ENCODE measurements at regions not wholly inside any gene's neighbourhood (a gene's known extent, or its start where the extent isn't known, plus 50 kb on each side); places are given as distances from the start of the nearest gene placed in this dataset.

DNA sequence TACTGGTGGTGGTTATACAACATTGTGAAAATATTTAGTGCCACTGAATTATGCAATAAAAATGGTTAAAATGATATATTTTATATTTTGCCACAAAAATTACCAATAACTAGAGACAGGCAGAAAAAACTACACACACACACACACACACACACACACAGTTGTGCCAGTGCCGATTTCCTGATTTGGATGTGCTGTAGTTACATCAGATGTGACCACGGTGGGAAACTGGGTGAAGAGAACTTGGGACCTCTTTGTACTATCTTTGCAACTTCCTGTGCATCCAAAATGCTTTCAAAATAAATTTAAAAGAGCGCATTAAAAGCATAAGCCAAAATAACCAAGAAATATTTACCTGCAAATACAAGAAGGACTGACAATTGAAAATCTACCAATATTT is 61.6 kb upstream of the CCBE1 start:
- no peak for DNase-seq

DNA sequence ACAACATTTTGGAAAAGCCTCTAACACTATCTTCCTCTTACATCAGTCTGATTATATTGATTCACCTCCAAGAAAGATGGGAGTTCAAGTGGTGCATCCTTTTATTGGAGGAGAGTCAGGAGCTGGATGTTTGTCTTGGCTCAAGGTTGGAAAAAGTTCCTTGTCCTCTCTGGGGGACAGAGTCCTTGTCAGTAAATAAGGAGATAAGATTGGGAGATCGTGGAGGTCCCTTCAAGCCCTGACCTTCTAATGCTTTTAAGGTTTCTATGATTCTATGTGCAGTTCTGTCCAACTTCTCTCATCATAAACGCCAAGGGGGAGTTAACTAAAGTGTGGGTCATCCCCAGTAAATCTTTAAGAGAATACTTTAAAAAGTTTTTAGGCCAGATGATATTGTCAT is 60.9 kb upstream of the CCBE1 start:
- no peak for DNase-seq

DNA sequence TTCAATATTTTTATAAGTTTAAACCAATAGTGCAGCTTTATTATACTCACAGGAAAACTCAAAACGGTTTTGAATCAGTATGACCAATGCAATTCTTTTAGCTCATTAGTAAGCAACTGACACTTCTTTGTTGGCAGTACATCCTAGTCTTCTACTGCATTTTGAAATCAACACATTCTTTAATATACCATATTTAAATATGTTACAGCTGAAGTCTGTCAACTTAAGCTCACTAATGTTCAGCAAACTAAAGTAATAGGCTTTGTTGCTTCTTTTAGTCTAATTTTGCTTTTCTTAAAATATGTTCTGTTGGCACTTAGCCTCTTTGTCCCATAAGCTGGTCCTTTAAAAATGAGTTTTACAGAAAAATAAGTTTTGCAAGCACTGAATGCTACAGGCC is 55.4 kb upstream of the CCBE1 start:
- peak; percentile 70 to 77 for DNase-seq

DNA sequence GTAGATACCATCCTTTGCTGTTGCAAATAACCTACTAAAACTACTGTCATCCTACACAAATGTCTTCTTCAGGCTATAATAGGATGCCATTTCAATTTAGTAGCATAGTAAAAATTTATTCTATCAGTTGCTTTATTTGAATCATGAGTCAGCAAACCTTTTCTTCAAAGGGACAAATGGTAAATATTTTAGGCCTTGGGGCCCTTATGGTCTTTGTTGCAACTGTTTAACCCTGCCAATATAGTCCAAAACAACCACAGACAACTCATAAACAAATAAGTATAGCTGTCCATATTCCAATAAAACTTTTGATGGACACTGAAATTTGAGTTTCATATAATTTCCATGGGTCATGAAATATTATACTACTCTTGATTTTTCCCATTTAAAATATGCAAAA is 54.0 kb upstream of the CCBE1 start:
- no peak for DNase-seq

DNA sequence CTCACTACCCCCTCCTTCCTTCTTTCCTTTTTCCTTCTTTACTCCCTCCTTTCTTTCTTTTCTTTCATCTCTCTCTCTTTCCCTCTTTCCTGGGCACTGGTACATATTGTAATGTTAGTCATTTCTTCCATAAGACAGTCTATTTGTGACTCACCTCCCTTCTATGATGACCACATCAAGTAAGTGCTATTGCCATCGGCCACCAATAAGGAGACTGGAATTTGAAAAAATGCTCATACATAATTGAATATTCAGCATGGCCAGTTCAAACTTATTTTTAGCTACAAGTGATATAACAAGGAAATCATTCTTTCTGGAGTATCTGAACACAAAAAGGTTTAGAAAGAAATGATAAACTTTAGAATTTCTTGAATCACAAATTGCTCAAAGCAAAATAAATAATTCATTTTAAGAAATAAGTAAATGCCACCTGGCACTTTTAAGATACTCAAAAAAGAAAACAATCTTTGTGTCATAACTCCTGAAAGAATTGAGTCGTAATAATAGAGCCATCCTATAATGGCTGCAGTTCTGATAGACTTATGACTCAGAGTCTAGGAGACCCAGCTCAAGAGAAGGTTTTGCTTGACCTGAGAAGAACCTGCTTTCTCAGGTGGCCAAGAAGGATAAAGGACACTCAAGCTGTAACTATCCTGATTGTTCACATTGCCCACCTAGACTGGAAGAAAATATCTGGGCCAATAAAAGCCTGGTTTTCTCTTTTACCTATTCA is 51.6 kb upstream of the CCBE1 start:
- DNase-seq, result no peak

Measured in right lung (tissue), 2 donors.